SK-N-SH (cell line): ENCODE measurements at regions not wholly inside any gene's neighbourhood (a gene's known extent, or its start where the extent isn't known, plus 50 kb on each side); places are given as distances from the start of the nearest gene placed in this dataset.
"Not testable (repeated sequence)": the region's sequence is repeated elsewhere in the genome, so short reads cannot be mapped to it uniquely, and the experiment has no call there.

Experiments
- CTCF ChIA-PET: fragments of 300-600, 350-600 bp; formaldehyde crosslinking; extraction: SDS; loops from one replicate; lab custom pipeline; 2021; lab: Yijun Ruan, JAX
- POLR2A ChIA-PET: fragments of 350-600 bp; sonication (Branson Sonifier 250); formaldehyde crosslinking; extraction: SDS; loops from one replicate; lab custom pipeline; 2020; ENCODE audit warnings: antibody characterized with exemption, inconsistent platforms; lab: Yijun Ruan, JAX
- DNase-seq: peaks from one replicate; pipeline ENCODE4 v3.0.0; 2012
- H2AFZ ChIP-seq: fragments of 200-600 bp; sonication (generic); 2 replicates; pipeline ENCODE4 v1.8.1; 2016; ENCODE audit warnings: antibody characterized with exemption, mild to moderate bottlenecking, low read depth
- H3F3A ChIP-seq: fragments of 200-600 bp; sonication (generic); replicated peaks from 2 replicates; pipeline ENCODE3; 2016; ENCODE audit warnings: antibody characterized with exemption, mild to moderate bottlenecking; ENCODE audit not compliant: insufficient read depth
- H3K27ac ChIP-seq, 2 experiments: fragments of 200-500 bp in 1 of 2; fragments of 200-600 bp in 1 of 2; sonication (Bioruptor generic) in 1 of 2; sonication (generic), shearing (Covaris generic) in 1 of 2; 2 replicates each; pipeline versions ENCODE4 v1.5.1 to v1.6.1; 2014 to 2016; ENCODE audit warnings: low read depth in 2 of 2, inconsistent platforms in 1 of 2, low read length in 1 of 2, mild to moderate bottlenecking in 1 of 2, mixed read lengths in 1 of 2
- H3K27me3 ChIP-seq: fragments of 200-600 bp; sonication (generic), shearing (Covaris generic); 2 replicates; pipeline ENCODE4 v1.6.1; 2016; ENCODE audit warnings: mixed run types; ENCODE audit not compliant: insufficient read depth
- H3K36me3 ChIP-seq, 2 experiments: fragments of 200-500 bp in 1 of 2; fragments of 200-600 bp in 1 of 2; sonication (Bioruptor generic) in 1 of 2; sonication (generic) in 1 of 2; replicated peaks in 1 of 2; 2 replicates each; pipeline versions ENCODE3 to v1.5.1; 2014 to 2016; ENCODE audit warnings: low read length in 1 of 2, mild to moderate bottlenecking in 1 of 2; ENCODE audit not compliant: insufficient read depth in 2 of 2, control insufficient read depth in 1 of 2
- H3K4me1 ChIP-seq, 2 experiments: fragments of 200-500 bp in 1 of 2; fragments of 200-600 bp in 1 of 2; sonication (Bioruptor generic) in 1 of 2; sonication (generic), shearing (Covaris generic) in 1 of 2; 2 replicates each; pipeline versions ENCODE4 v1.5.1 to v1.6.1; 2014 to 2016; ENCODE audit warnings: low read depth in 1 of 2, low read length in 1 of 2, mixed run types in 1 of 2; ENCODE audit not compliant: insufficient read depth in 2 of 2, control insufficient read depth in 1 of 2
- H3K4me2 ChIP-seq: fragments of 200-600 bp; sonication (generic), shearing (Covaris generic); 2 replicates; pipeline ENCODE4 v1.6.1; 2017; ENCODE audit warnings: mixed run types
- H3K4me3 ChIP-seq, 2 experiments: fragments of 200-500 bp in 1 of 2; fragments of 200-600 bp in 1 of 2; sonication (Bioruptor generic) in 1 of 2; sonication (generic), shearing (Covaris generic) in 1 of 2; 2 replicates each; pipeline versions ENCODE4 v1.5.1 to v1.8.1; 2014 to 2016; ENCODE audit warnings: low read depth in 2 of 2, inconsistent platforms in 1 of 2, low read length in 1 of 2, mild to moderate bottlenecking in 1 of 2, mixed read lengths in 1 of 2, moderate library complexity in 1 of 2
- H3K79me2 ChIP-seq: fragments of 200-600 bp; sonication (generic); 2 replicates; pipeline ENCODE4 v1.8.1; 2017; ENCODE audit warnings: mild to moderate bottlenecking; ENCODE audit not compliant: insufficient read depth
- H3K9ac ChIP-seq: fragments of 200-600 bp; sonication (generic); 2 replicates; pipeline ENCODE4 v1.6.1; 2017; ENCODE audit warnings: mixed run types
- H3K9me2 ChIP-seq: fragments of 200-600 bp; sonication (generic); 2 replicates; pipeline ENCODE4 v1.6.1; 2017; ENCODE audit warnings: mixed run types
- H3K9me3 ChIP-seq: fragments of 200-600 bp; sonication (generic); 2 replicates; pipeline ENCODE4 v1.6.1; 2017; ENCODE audit warnings: mixed run types, mild to moderate bottlenecking, moderate library complexity
- H4K20me1 ChIP-seq: fragments of 200-600 bp; sonication (generic); 2 replicates; pipeline ENCODE4 v1.6.1; 2017; ENCODE audit warnings: mild to moderate bottlenecking, mixed run types; ENCODE audit not compliant: insufficient read depth
- FOSL2 ChIP-seq: IDR thresholded peaks from 2 replicates; pipeline ENCODE4 v1.4.0; 2012; ENCODE audit warnings: low read depth, mild to moderate bottlenecking, moderate library complexity, borderline replicate concordance
- JUND ChIP-seq: IDR thresholded peaks from 2 replicates; pipeline ENCODE4 v1.4.0; 2012
- RAD21 ChIP-seq: IDR thresholded peaks from 2 replicates; pipeline ENCODE4 v1.6.1; 2012; ENCODE audit warnings: mild to moderate bottlenecking, low read length
- WGBS: methylation state at CpG from one replicate; pipeline ENCODE4 v1.1.6; 2017; ENCODE audit warnings: low lambda C conversion rate; 5-methylcytosine and 5-hydroxymethylcytosine counted together
- TF ChIP-seq, protein P1 (sequence below): fragments of 200-600 bp; sonication (generic); IDR thresholded peaks from 2 replicates; pipeline ENCODE4 v1.6.1; 2017; ENCODE audit warnings: antibody characterized with exemption, mild to moderate bottlenecking, moderate library complexity
- TF ChIP-seq, protein P2 (sequence below): IDR thresholded peaks from 2 replicates; pipeline ENCODE4; 2012

GRCh38 chr22:16911340-16911739 is 86.1 kb upstream of the XKR3 start:
- H3K4me3 ChIP-seq, H2AFZ ChIP-seq, H3K79me2 ChIP-seq, POLR2A ChIA-PET, H3K27ac ChIP-seq, H3K9me2 ChIP-seq, H3K36me3 ChIP-seq, H3K27me3 ChIP-seq, H3K9ac ChIP-seq, DNase-seq, H3K4me2 ChIP-seq, H3K4me1 ChIP-seq, CTCF ChIA-PET, H4K20me1 ChIP-seq, H3F3A ChIP-seq, H3K9me3 ChIP-seq: not testable (repeated sequence)
- TF ChIP-seq, protein P1, sequence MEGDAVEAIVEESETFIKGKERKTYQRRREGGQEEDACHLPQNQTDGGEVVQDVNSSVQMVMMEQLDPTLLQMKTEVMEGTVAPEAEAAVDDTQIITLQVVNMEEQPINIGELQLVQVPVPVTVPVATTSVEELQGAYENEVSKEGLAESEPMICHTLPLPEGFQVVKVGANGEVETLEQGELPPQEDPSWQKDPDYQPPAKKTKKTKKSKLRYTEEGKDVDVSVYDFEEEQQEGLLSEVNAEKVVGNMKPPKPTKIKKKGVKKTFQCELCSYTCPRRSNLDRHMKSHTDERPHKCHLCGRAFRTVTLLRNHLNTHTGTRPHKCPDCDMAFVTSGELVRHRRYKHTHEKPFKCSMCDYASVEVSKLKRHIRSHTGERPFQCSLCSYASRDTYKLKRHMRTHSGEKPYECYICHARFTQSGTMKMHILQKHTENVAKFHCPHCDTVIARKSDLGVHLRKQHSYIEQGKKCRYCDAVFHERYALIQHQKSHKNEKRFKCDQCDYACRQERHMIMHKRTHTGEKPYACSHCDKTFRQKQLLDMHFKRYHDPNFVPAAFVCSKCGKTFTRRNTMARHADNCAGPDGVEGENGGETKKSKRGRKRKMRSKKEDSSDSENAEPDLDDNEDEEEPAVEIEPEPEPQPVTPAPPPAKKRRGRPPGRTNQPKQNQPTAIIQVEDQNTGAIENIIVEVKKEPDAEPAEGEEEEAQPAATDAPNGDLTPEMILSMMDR, result peak; percentile 58
- TF ChIP-seq RAD21, result peak; percentile 24; the same call in 1 of the 2 replicates
- 0% methylated on average over 2 of the region's 2 CpGs for WGBS

- CTCF ChIA-PET, result not testable (repeated sequence)
Observed at GRCh38 chr22:16902051-16902450, 76.8 kb upstream of the XKR3 start.

DNA sequence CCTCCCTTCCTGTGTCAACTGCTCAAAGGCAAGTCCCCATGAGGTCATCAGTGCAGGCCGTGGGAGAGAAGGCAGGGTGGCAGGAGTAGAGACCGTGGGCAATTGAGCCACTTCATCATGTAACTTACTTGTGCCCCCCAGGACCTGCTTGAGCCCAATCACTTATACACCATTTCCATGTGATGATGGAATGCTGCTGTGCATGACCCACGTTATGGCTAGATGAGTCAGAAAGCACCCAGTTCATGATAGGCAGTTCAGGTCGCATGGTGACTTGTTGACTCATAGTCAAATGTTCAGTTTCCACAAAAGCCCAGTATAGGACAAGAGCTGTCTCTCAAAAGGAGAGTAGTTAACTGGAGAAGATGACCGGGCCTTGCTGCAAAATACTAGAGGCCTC is 76.4 kb upstream of the XKR3 start:
- Histone ChIP-seq H3K4me3 (peak overlapping the region in 1 of 2 experiments; percentile 44; a peak in 1 of 4 replicates), H3K4me2 (0 out of 2 replicates have a peak overlapping the region, but pooled peaks have one; percentile 33), H3K27ac (peak overlapping the region in 1 of 2 experiments; percentile 51; a peak in 2 of 4 replicates)
- H3F3A ChIP-seq, H3K27me3 ChIP-seq, H3K9ac ChIP-seq, H3K9me3 ChIP-seq, POLR2A ChIA-PET, H3K9me2 ChIP-seq, H3K4me1 ChIP-seq, H3K79me2 ChIP-seq, CTCF ChIA-PET, H2AFZ ChIP-seq, H3K36me3 ChIP-seq, DNase-seq, H4K20me1 ChIP-seq: not testable (repeated sequence)
- peak; percentile 5; the same call in 1 of the 2 replicates for TF ChIP-seq JUND
- WGBS, result 0% methylated on average over 3 of the region's 5 CpGs

More at GRCh38 chr22:16902051-16902450, 76.8 kb upstream of the XKR3 start:
- H3F3A ChIP-seq, H3K27me3 ChIP-seq, H3K9ac ChIP-seq, H3K9me3 ChIP-seq, H3K9me2 ChIP-seq, H4K20me1 ChIP-seq, H3K79me2 ChIP-seq, POLR2A ChIA-PET, H3K4me1 ChIP-seq, H3K36me3 ChIP-seq, DNase-seq: not testable (repeated sequence)
- TF ChIP-seq, protein P2, sequence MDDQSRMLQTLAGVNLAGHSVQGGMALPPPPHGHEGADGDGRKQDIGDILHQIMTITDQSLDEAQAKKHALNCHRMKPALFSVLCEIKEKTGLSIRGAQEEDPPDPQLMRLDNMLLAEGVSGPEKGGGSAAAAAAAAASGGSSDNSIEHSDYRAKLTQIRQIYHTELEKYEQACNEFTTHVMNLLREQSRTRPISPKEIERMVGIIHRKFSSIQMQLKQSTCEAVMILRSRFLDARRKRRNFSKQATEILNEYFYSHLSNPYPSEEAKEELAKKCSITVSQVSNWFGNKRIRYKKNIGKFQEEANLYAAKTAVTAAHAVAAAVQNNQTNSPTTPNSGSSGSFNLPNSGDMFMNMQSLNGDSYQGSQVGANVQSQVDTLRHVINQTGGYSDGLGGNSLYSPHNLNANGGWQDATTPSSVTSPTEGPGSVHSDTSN, result peak; percentile 52
- TF ChIP-seq FOSL2, result 0 out of 2 replicates have a peak, but pooled peaks have one; percentile 5
- Histone ChIP-seq H3K4me2 (0 out of 2 replicates have a peak overlapping the region, but pooled peaks have one; percentile 23), H2AFZ (peak overlapping the region; percentile 51; the same call in 1 of the 2 replicates), H3K27ac (peak overlapping the region in 1 of 2 experiments; percentile 51; a peak in 2 of 4 replicates), H3K4me3 (peak overlapping the region in 1 of 2 experiments; percentile 44; a peak in 1 of 4 replicates)
- WGBS, result 6% methylated on average over 2 of the region's 2 CpGs

DNA sequence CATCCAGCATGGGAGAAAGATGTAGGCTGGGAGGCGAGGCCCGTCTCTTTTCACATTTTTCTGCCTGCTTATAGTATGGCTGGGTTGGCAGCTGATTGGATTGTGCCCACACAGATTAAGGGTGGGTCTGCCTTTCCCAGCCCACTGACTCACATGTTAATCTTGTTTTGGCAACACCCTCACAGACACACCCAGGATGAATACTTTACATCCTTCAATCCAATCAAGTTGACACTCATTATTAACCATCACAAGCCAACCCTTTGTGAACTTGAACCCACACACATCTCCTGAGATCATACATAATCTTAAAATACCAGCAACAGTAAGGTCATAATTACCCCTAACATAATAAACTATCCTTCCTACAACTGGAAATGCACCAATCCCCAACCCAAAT is 74.1 kb upstream of the XKR3 start:
- WGBS, result no CpG with 5 or more reads among the region's 2 CpGs
- H2AFZ ChIP-seq, H3K36me3 ChIP-seq, H3K4me2 ChIP-seq, CTCF ChIA-PET, H3K9ac ChIP-seq, H3K4me1 ChIP-seq, H4K20me1 ChIP-seq, H3K79me2 ChIP-seq, H3F3A ChIP-seq, H3K4me3 ChIP-seq, H3K9me2 ChIP-seq, POLR2A ChIA-PET, H3K27me3 ChIP-seq, H3K27ac ChIP-seq, H3K9me3 ChIP-seq, DNase-seq: not testable (repeated sequence)
